Peyer's patch (tissue), 4 donors: ENCODE measurements at regions not wholly inside any gene's neighbourhood (a gene's known extent, or its start where the extent isn't known, plus 50 kb on each side); places are given as distances from the start of the nearest gene placed in this dataset.

ENCODE experiments used
- DNase-seq, 3 donors: peaks; one replicate each; pipeline ENCODE4 v3.0.0-alpha.2; 2017 to 2019
- H3K27ac ChIP-seq, 4 donors: fragments of 200-600 bp; sonication (generic); one replicate each; pipeline ENCODE4 v1.5.1; 2016 to 2019
- H3K27me3 ChIP-seq, 2 donors: fragments of 200-600 bp; sonication (generic); one replicate each; pipeline ENCODE4 v1.5.1; 2019
- H3K36me3 ChIP-seq, 3 donors: fragments of 200-600 bp; sonication (generic); one replicate each; pipeline ENCODE4 v1.5.1; 2016 to 2019
- H3K4me1 ChIP-seq, 4 donors: fragments of 200-600 bp; sonication (generic); one replicate each; pipeline ENCODE4 v1.5.1; 2016 to 2019
- H3K4me3 ChIP-seq, 4 donors: fragments of 200-600 bp; sonication (generic); 1 replicate in 3 of 4; 2 replicates in 1 of 4; pipeline ENCODE4 v1.5.1; 2016 to 2019; ENCODE audit warnings: mild to moderate bottlenecking in 1 of 4
- H3K9me3 ChIP-seq, 4 donors: fragments of 200-600 bp; sonication (generic); one replicate each; pipeline ENCODE4 v1.5.1; 2016 to 2019; ENCODE audit warnings: mild to moderate bottlenecking in 1 of 4
- POLR2A ChIP-seq, 2 donors: fragments of 450-650 bp; IDR thresholded peaks; one replicate each; pipeline ENCODE4 v1.5.1; 2017; ENCODE audit warnings: antibody characterized with exemption in 2 of 2, mild to moderate bottlenecking in 2 of 2, moderate library complexity in 2 of 2
- TF ChIP-seq, protein P1 (sequence below), 6 experiments: fragments of 450-650 bp in 4 of 6; fragments of 200-600 bp in 2 of 6; sonication (generic) in 1 of 6; IDR thresholded peaks; one replicate each; pipeline ENCODE4 v1.5.1; 2017 to 2019; ENCODE audit warnings: antibody characterized with exemption in 6 of 6, mild to moderate bottlenecking in 3 of 6, moderate library complexity in 1 of 6

DNA sequence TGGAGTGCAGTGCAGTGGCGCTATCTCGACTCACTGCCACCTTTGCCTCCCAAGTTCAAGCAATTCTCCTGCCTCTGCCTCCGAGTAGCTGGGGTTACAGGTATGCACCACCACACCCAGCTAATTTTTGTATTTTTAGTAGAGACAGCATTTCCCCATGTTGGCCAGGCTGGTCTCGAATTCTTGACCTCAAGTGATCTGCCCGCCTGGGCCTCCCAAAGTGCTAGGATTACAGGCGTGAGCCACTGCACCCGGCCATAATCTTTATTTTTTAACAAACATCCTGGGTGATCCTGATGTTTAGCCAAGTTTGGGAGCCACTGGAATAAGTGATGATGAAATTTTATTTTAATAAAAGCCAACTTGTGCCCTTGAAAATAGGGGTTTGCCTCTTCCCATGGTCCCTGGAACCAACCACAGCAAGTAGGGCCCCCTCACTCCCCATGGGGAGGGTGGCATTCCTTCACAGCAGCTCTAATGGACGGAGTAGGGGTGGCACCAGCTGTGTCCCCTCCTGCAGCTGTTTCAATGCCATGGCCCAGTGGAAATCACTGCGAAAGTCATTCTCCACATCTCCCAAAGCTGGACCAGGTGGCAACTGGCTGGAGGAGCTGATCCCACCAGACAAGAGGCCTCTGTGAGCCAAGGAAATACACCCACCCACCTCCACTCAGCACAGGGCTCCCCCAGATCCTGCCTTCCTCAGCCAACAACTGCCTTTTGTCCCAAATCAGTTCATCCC lies 194.8 kb downstream of the ZFP36L2 start:
- Histone ChIP-seq H3K27me3 (no peaks in the 10 kb centered on the region), H3K4me1 (peaks cover 0 to 16% (median 3%) of the 10 kb centered on the region in 4 donors), H3K27ac (peak overlapping the region in 3 of 4 donors; percentile 37 to 87 (median 39)), H3K36me3 (no peaks in the 10 kb centered on the region), H3K9me3 (no peaks in the 10 kb centered on the region), H3K4me3 (no peak overlapping the region)
- TF ChIP-seq, protein P1, sequence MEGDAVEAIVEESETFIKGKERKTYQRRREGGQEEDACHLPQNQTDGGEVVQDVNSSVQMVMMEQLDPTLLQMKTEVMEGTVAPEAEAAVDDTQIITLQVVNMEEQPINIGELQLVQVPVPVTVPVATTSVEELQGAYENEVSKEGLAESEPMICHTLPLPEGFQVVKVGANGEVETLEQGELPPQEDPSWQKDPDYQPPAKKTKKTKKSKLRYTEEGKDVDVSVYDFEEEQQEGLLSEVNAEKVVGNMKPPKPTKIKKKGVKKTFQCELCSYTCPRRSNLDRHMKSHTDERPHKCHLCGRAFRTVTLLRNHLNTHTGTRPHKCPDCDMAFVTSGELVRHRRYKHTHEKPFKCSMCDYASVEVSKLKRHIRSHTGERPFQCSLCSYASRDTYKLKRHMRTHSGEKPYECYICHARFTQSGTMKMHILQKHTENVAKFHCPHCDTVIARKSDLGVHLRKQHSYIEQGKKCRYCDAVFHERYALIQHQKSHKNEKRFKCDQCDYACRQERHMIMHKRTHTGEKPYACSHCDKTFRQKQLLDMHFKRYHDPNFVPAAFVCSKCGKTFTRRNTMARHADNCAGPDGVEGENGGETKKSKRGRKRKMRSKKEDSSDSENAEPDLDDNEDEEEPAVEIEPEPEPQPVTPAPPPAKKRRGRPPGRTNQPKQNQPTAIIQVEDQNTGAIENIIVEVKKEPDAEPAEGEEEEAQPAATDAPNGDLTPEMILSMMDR (IDR thresholded peaks at IDR 0.05) = no peak
- DNase-seq = peak in 1 of 3 donors; percentile 10

DNA sequence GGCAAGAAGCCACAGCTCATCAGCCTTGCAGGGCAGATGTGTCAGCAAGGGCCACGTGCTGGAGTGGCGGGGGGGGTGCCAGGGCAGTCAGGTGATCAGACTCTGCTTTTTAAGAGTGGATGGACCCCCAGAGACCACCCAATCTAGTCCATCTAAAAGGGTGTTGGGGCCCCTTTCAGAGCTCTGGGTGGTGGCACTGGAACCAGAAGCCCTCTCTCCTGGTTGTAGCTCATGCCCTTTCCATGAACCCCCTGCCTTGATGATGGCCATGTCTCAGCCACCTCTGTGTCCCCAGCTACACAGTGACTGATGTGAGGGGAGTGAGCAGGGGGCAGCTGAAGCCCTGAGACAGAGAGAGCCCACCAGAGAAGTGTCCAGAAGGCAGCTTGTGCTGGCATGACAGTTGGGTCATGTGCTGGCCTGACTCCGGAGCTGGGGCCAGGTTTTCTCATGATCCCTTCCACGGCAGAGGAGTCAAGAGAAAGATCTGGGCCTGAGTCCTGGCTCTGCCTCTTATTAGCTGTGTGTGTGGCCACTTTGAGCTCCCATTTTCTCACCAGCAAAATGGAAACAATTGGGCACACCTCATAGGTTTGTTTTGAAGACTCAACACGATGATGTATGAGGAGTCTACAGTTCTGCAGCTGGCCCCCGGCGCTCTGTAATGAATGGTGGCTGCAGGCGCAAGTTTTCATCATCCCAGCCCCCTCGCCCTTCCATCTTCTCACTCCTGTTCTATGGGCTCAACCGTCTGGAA lies 195.7 kb downstream of the ZFP36L2 start:
- Histone ChIP-seq H3K4me3 (no peak overlapping the region), H3K27ac (no peak overlapping the region)

DNA sequence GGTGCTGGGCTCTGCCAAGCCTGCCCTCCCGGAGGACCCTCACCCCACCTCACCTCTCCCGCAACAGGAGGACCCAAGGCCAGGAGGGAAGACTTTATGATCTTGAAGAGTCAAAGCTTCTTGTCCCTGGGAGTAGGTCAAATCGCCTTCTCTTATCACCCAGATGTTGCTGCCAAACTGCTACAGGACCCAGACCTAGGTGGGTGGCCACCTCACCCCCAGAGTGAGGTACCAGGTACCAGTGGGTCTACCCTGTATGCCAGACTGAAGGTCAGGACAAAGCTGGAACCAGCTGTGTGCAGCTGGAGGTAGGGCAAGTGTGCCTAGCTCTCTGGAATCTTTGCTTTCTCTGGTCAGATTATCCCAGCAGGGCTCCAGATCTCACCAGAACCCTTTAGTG lies 197.2 kb downstream of the ZFP36L2 start:
- peak in 1 of 3 donors; percentile 25 for DNase-seq
- Histone ChIP-seq H3K36me3 (no peaks in the 10 kb centered on the region), H3K4me3 (no peak overlapping the region), H3K4me1 (peaks cover 0 to 28% (median 7%) of the 10 kb centered on the region in 4 donors), H3K9me3 (no peaks in the 10 kb centered on the region), H3K27ac (no peak overlapping the region), H3K27me3 (no peaks in the 10 kb centered on the region)
- no peak for TF ChIP-seq POLR2A (IDR thresholded peaks at IDR 0.05)
- TF ChIP-seq, protein P1 (IDR thresholded peaks at IDR 0.05) = no peak

More for the DNA sequence above, 195.7 kb downstream of the ZFP36L2 start:
- DNase-seq = peak in 1 of 3 donors; percentile 34
- Histone ChIP-seq H3K36me3 (no peaks in the 10 kb centered on the region), H3K27me3 (no peaks in the 10 kb centered on the region), H3K4me1 (peaks cover 0 to 19% (median 3%) of the 10 kb centered on the region in 4 donors), H3K9me3 (no peaks in the 10 kb centered on the region)
- TF ChIP-seq, protein P1 (IDR thresholded peaks at IDR 0.05) = no peak
- TF ChIP-seq POLR2A (IDR thresholded peaks at IDR 0.05) = no peak

DNA sequence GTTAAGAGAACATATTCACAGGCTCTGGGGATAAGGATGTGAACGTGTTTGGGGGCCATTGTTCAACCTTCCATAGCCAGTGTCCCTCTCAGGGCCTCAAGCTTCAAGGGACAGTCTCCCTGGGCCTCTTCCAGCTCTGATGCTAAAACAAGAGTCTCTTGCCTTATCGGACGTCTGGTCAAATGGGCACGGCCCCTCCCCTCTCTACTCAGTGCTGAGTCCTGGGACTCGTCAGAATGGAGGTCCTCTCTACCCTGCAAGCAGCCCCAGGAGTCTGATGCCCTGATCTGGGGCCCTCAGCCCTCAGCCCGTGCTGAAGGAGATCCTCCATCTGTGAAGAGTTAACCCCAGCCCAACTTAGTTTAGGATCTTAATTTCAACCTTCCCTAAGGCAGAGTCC lies 198.2 kb downstream of the ZFP36L2 start:
- no peak for TF ChIP-seq POLR2A (IDR thresholded peaks at IDR 0.05)
- TF ChIP-seq, protein P1 (IDR thresholded peaks at IDR 0.05) = no peak
- Histone ChIP-seq H3K4me1 (peaks cover 0 to 29% (median 8%) of the 10 kb centered on the region in 4 donors), H3K36me3 (no peaks in the 10 kb centered on the region), H3K4me3 (no peak overlapping the region), H3K9me3 (no peaks in the 10 kb centered on the region), H3K27ac (no peak overlapping the region), H3K27me3 (no peaks in the 10 kb centered on the region)
- peak in 1 of 3 donors; percentile 20 for DNase-seq

DNA sequence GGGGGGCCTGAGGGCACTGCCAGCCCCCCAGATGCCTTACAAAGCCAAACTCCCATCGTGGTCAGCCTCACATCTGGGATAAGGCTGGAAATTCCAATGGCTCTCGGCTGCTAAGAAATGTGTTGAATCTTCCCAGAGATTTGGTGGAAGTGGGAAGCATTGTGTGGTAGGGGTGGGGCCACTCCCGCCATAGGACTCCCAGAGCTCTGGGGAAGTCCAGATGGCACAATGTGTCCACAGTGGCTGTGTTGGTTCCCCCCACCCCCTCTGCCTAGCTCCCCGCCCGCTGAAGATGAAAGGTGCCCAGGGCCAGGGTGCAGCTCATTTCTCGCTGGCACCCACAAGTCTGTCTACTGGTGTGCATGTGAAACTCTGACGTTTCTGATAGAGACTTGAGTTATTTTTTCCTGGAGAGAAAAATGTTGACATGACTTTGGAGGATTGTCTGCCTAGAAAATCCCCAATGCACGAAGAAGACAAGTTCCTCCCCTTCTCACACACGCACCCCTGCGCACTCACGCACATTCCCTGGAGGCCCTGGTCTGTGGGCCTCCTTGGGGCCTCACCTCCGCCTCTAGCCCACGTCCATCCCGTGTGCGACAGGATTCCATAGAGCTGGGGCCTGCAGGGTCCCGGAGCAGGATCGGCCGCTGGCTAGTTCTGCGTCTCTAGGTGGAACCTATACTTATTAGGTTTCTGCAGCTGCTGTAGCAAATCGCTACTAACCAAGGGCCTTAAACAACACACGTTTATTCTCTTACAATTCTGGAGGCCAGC lies 199.1 kb downstream of the ZFP36L2 start:
- H3K9me3 ChIP-seq = no peaks in the 10 kb centered on the region
- peak overlapping the region in 2 of 4 donors; percentile 16 to 48 for H3K27ac ChIP-seq
- TF ChIP-seq, protein P1 (IDR thresholded peaks at IDR 0.05) = no peak
- no peak for TF ChIP-seq POLR2A (IDR thresholded peaks at IDR 0.05)
- H3K4me1 ChIP-seq = peaks cover 0 to 25% (median 8%) of the 10 kb centered on the region in 4 donors
- no peaks in the 10 kb centered on the region for H3K36me3 ChIP-seq
- H3K27me3 ChIP-seq = no peaks in the 10 kb centered on the region
- peak in 2 of 3 donors; percentile 51 to 68 for DNase-seq
- H3K4me3 ChIP-seq = no peak overlapping the region
